GM23248 (cell line): ENCODE measurements at regions not wholly inside any gene's neighbourhood (a gene's known extent, or its start where the extent isn't known, plus 50 kb on each side); places are given as distances from the start of the nearest gene placed in this dataset.
A peak's percentile ranks its signal among the peaks of the same experiment; 100 is the strongest.
"Not testable (repeated sequence)": the region's sequence is repeated elsewhere in the genome, so short reads cannot be mapped to it uniquely, and the experiment has no call there.

Source experiments
- DNase-seq: peaks from one replicate; pipeline ENCODE4 v3.0.0-alpha.2; 2015
- H2AFZ ChIP-seq: fragments of 200-600 bp; sonication (generic); 2 replicates; pipeline ENCODE4 v1.6.1; 2016; ENCODE audit warnings: antibody characterized with exemption
- H3F3A ChIP-seq: fragments of 200-600 bp; sonication (generic); 2 replicates; pipeline ENCODE4 v1.6.1; 2016; ENCODE audit warnings: mild to moderate bottlenecking, antibody characterized with exemption, mixed run types; ENCODE audit not compliant: insufficient read depth
- H3K27ac ChIP-seq: fragments of 200-600 bp; sonication (generic); 2 replicates; pipeline ENCODE4 v1.5.1; 2016; ENCODE audit warnings: mild to moderate bottlenecking
- H3K27me3 ChIP-seq: fragments of 200-600 bp; sonication (generic); replicated peaks from 2 replicates; pipeline ENCODE4 v1.6.1; 2016; ENCODE audit warnings: mild to moderate bottlenecking; ENCODE audit not compliant: insufficient read depth
- H3K36me3 ChIP-seq: fragments of 200-600 bp; sonication (generic); 2 replicates; pipeline ENCODE4 v1.6.1; 2016; ENCODE audit warnings: low read depth, mild to moderate bottlenecking
- H3K4me1 ChIP-seq: fragments of 200-600 bp; sonication (generic); 2 replicates; pipeline ENCODE4 v1.6.1; 2016; ENCODE audit warnings: mild to moderate bottlenecking; ENCODE audit not compliant: insufficient read depth
- H3K4me2 ChIP-seq: fragments of 200-600 bp; sonication (generic); one replicate; pipeline ENCODE4 v1.6.1; 2016; ENCODE audit warnings: mild to moderate bottlenecking; ENCODE audit not compliant: unreplicated experiment
- H3K4me3 ChIP-seq: fragments of 200-600 bp; sonication (generic); 2 replicates; pipeline ENCODE4 v1.5.1; 2016; ENCODE audit warnings: mild to moderate bottlenecking
- H3K79me2 ChIP-seq: fragments of 200-600 bp; sonication (generic); 2 replicates; pipeline ENCODE4 v1.6.1; 2016; ENCODE audit warnings: mild to moderate bottlenecking; ENCODE audit not compliant: insufficient read depth
- H3K9ac ChIP-seq: fragments of 200-600 bp; sonication (generic); 2 replicates; pipeline ENCODE4 v1.6.1; 2016; ENCODE audit warnings: mild to moderate bottlenecking
- H3K9me2 ChIP-seq: fragments of 200-600 bp; sonication (generic); 2 replicates; pipeline ENCODE4 v1.6.1; 2016; ENCODE audit warnings: mixed run types, mild to moderate bottlenecking, moderate library complexity; ENCODE audit not compliant: insufficient read depth
- H3K9me3 ChIP-seq: fragments of 200-600 bp; sonication (generic); one replicate; pipeline ENCODE4 v1.6.1; 2017; ENCODE audit warnings: low read depth
- H4K20me1 ChIP-seq: fragments of 200-600 bp; sonication (generic); 2 replicates; pipeline ENCODE4 v1.6.0; 2016; ENCODE audit not compliant: insufficient read depth
- EZH2 ChIP-seq: fragments of 200-600 bp; sonication (generic); IDR thresholded peaks from 2 replicates; pipeline ENCODE4 v1.6.1; 2018; ENCODE audit warnings: antibody characterized with exemption, mild to moderate bottlenecking; ENCODE audit not compliant: insufficient read depth, poor library complexity, severe bottlenecking
- EZH2phosphoT487 ChIP-seq: fragments of 200-600 bp; sonication (generic); IDR thresholded peaks from 2 replicates; pipeline ENCODE4 v1.6.1; 2018; ENCODE audit warnings: antibody characterized with exemption, moderate library complexity, mild to moderate bottlenecking, low read depth; ENCODE audit not compliant: insufficient read depth
- WGBS, 2 experiments: methylation state at CpG; one replicate each; pipeline ENCODE4 v1.1.6; 2015 to 2017; ENCODE audit warnings: low lambda C conversion rate in 2 of 2, low coverage in 1 of 2; ENCODE audit errors: missing lambda C conversion rate in 2 of 2; 5-methylcytosine and 5-hydroxymethylcytosine counted together
- in situ Hi-C: fragments of 300-500 bp; cut with MboI; formaldehyde crosslinking; loops from 2 replicates; pipeline ENCODE4 v1.15.0; 2020

GRCh38 chr2:113341191-113341869 is 62.6 kb upstream of the PAX8 start:
- Histone ChIP-seq H3K4me3 (no peak overlapping the region), H3K9me2 (no peaks in the 10 kb centered on the region), H3K27ac (no peak overlapping the region), H3K9me3 (no peaks in the 10 kb centered on the region), H4K20me1 (no peaks in the 10 kb centered on the region), H3K4me1 (peaks cover 29% of the 10 kb centered on the region), H3K36me3 (no peaks in the 10 kb centered on the region), H3K27me3 (no peaks in the 10 kb centered on the region), H3F3A (no peaks in the 10 kb centered on the region), H3K79me2 (no peaks in the 10 kb centered on the region), H3K4me2 (no peak overlapping the region), H2AFZ (no peak overlapping the region), H3K9ac (no peak overlapping the region)
- no peak for TF ChIP-seq EZH2
- TF ChIP-seq EZH2phosphoT487: no peak
- in situ Hi-C loops: no loop called here
- WGBS, 2 experiments: 82 to 85% methylated on average over 7 to 8 of the region's 8 CpGs
- no peak for DNase-seq

- Histone ChIP-seq H3K36me3 (no peaks in the 10 kb centered on the region), H2AFZ (no peak overlapping the region), H3K4me3 (no peak overlapping the region), H3K79me2 (no peaks in the 10 kb centered on the region), H3F3A (no peaks in the 10 kb centered on the region; the same call in 1 of the 2 replicates), H3K4me2 (no peak overlapping the region), H3K27me3 (no peaks in the 10 kb centered on the region), H3K9me2 (no peaks in the 10 kb centered on the region), H3K27ac (no peak overlapping the region), H4K20me1 (no peaks in the 10 kb centered on the region), H3K9me3 (no peaks in the 10 kb centered on the region), H3K9ac (no peak overlapping the region), H3K4me1 (peaks cover 30% of the 10 kb centered on the region)
- no peak for DNase-seq
- 50 to 56% methylated on average over 5 of the region's 5 CpGs for WGBS, 2 experiments
- TF ChIP-seq EZH2 (no peak), EZH2phosphoT487 (no peak)
- in situ Hi-C loops: no loop called here
These were observed 59.1 kb upstream of the PAX8 start for GRCh38 chr2:113337809-113338208.

- H3F3A ChIP-seq, H3K36me3 ChIP-seq, H3K9me3 ChIP-seq, in situ Hi-C loops, H3K27me3 ChIP-seq, H3K9me2 ChIP-seq, H3K9ac ChIP-seq, H4K20me1 ChIP-seq, H3K79me2 ChIP-seq, H3K4me3 ChIP-seq: not testable (repeated sequence)
- 19 to 23% methylated on average over 3 of the region's 3 CpGs for WGBS, 2 experiments
- peak; percentile 76 for DNase-seq
- Histone ChIP-seq H3K27ac (peak overlapping the region; percentile 42), H2AFZ (peak overlapping the region; percentile 36), H3K4me2 (peak overlapping the region; percentile 48), H3K4me1 (peaks cover 29% of the 10 kb centered on the region)
These were observed 57.3 kb upstream of the PAX8 start for GRCh38 chr2:113336040-113336439.

GRCh38 chr2:113334147-113334546 is 55.4 kb upstream of the PAX8 start:
- TF ChIP-seq EZH2phosphoT487 (no peak), EZH2 (no peak)
- Histone ChIP-seq H2AFZ (no peak overlapping the region), H4K20me1 (no peaks in the 10 kb centered on the region), H3K4me1 (peaks cover 34% of the 10 kb centered on the region), H3K9me2 (no peaks in the 10 kb centered on the region), H3K9ac (no peak overlapping the region), H3K4me3 (no peak overlapping the region), H3K27me3 (no peaks in the 10 kb centered on the region), H3K9me3 (no peaks in the 10 kb centered on the region), H3F3A (peaks cover 18% of the 10 kb centered on the region), H3K27ac (no peak overlapping the region), H3K36me3 (no peaks in the 10 kb centered on the region), H3K79me2 (no peaks in the 10 kb centered on the region), H3K4me2 (no peak overlapping the region)
- 80 to 87% methylated on average over 5 of the region's 5 CpGs for WGBS, 2 experiments
- in situ Hi-C loops: no loop called here
- no peak for DNase-seq

- H3K27me3 ChIP-seq, DNase-seq, in situ Hi-C loops, H3K9me2 ChIP-seq, H3K9me3 ChIP-seq, H3K4me2 ChIP-seq, H3K27ac ChIP-seq, H2AFZ ChIP-seq, H4K20me1 ChIP-seq, H3K4me3 ChIP-seq, H3K36me3 ChIP-seq, H3K9ac ChIP-seq, H3K79me2 ChIP-seq: not testable (repeated sequence)
- Histone ChIP-seq H3K4me1 (peaks cover 35% of the 10 kb centered on the region), H3F3A (peaks cover 18% of the 10 kb centered on the region)
- WGBS, 2 experiments: 77 to 79% methylated on average over 5 of the region's 5 CpGs
These were observed 55.0 kb upstream of the PAX8 start for GRCh38 chr2:113333735-113334134.

GRCh38 chr2:113330060-113330767 is 51.5 kb upstream of the PAX8 start:
- H2AFZ ChIP-seq: 0 out of 2 replicates have a peak overlapping the region, but pooled peaks have one; percentile 47
- H3K9me2 ChIP-seq, H3K4me3 ChIP-seq, H3K36me3 ChIP-seq, H4K20me1 ChIP-seq, H3K9me3 ChIP-seq, H3K9ac ChIP-seq, H3K27me3 ChIP-seq, in situ Hi-C loops, H3K79me2 ChIP-seq: not testable (repeated sequence)
- peak; percentile 77 for DNase-seq
- H3F3A ChIP-seq: peaks cover 44% of the 10 kb centered on the region
- peaks cover 50% of the 10 kb centered on the region for H3K4me1 ChIP-seq
- peak overlapping the region; percentile 91 for H3K27ac ChIP-seq
- WGBS, 2 experiments: 63 to 70% methylated on average over 5 of the region's 5 CpGs
- peak overlapping the region; percentile 73 for H3K4me2 ChIP-seq

- H3K4me1 ChIP-seq: peaks cover 53% of the 10 kb centered on the region
- H3K4me3 ChIP-seq: peak overlapping the region; percentile 54
- DNase-seq: peak; percentile 90
- H3K79me2 ChIP-seq, H2AFZ ChIP-seq, H3K27me3 ChIP-seq, H3K9me3 ChIP-seq, in situ Hi-C loops, H4K20me1 ChIP-seq, H3K9me2 ChIP-seq, H3K36me3 ChIP-seq: not testable (repeated sequence)
- peak overlapping the region; percentile 73 for H3K9ac ChIP-seq
- H3K27ac ChIP-seq: peak overlapping the region; percentile 91
- peak overlapping the region; percentile 73 for H3K4me2 ChIP-seq
- peaks cover 51% of the 10 kb centered on the region for H3F3A ChIP-seq
- WGBS, 2 experiments: 1% methylated on average over 9 of the region's 9 CpGs
These were observed 50.3 kb upstream of the PAX8 start for GRCh38 chr2:113328973-113329372.
